HG03439 (cell line): ENCODE measurements at regions not wholly inside any gene's neighbourhood (a gene's known extent, or its start where the extent isn't known, plus 50 kb on each side); places are given as distances from the start of the nearest gene placed in this dataset.

Experiments used
- ATAC-seq: cut with Tn5 transposase; IDR thresholded peaks from one replicate; pipeline ENCODE4 v1.9.1; 2021; ENCODE audit warnings: mild to moderate bottlenecking, moderate library complexity; ENCODE audit not compliant: unreplicated experiment

GRCh38 chr1:42096554-42096953 lies 56.7 kb upstream of the GUCA2B start:
- ATAC-seq, result no peak

DNA sequence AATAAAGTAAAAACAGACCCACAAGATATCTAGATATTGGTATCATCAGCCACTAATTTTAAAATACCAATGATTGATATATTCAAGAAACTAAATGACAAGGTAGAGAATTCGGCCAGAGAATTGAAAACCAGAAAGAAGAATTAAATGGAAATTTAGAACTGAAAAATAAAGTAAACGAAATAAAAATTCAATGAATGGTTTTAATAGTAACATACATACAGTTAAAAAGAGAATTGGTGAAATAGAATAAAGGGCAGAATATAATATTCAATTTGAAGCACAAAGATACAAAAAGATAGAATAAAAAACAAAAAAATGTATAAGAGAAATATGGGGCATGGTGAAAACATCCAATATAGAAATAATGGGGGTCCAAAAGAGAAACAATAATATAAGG lies 64.0 kb upstream of the GUCA2B start:
- no peak for ATAC-seq

DNA sequence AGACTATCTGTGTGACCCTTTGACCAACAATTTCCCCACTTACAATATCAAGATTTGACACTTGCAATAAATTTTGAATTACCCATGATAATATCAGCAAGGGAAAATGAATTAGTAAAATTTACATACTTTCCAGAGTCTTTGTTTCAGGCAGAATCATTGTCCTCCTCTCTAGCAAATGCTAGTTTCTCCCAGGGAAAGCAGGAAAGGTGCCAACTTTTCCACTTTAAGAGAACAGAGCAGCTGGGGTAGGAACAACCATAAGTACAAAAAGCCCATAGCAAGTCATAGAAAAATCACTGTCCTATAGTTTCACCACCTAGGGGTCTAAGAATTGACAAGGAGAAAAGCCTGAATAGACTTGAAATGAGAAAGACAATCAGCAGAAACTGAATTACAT lies 67.1 kb upstream of the GUCA2B start:
- ATAC-seq, result no peak

- ATAC-seq, result no peak
Measured at GRCh38 chr1:42085596-42085995, 67.6 kb upstream of the GUCA2B start.

DNA sequence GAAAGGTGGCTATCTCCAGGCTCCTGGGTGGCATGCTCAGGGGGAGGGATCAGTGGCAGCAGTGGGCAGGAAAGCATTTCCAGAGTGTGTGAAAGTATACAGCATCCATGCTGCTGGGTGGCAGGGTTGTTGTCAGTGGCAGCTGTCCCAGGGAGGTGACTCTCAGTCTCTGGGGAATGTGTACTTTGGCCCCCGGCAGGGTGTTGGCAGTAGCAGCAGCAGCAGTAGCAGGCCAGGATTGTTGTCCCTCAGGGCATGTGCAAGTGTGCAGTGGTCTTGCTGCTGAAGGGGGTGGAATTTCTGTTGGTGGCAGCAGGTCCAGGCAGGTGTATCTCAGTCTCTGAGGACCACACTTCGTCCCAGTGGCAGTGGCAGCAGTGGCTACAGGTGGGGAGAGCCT lies 71.7 kb upstream of the GUCA2B start:
- ATAC-seq, result no peak

GRCh38 chr1:42075179-42075578 lies 78.0 kb upstream of the GUCA2B start:
- no peak for ATAC-seq

- ATAC-seq, result no peak
Measured at GRCh38 chr1:42070996-42071395, 82.2 kb upstream of the GUCA2B start.

- no peak for ATAC-seq
Measured at GRCh38 chr1:42057800-42058199, 95.4 kb upstream of the GUCA2B start.

DNA sequence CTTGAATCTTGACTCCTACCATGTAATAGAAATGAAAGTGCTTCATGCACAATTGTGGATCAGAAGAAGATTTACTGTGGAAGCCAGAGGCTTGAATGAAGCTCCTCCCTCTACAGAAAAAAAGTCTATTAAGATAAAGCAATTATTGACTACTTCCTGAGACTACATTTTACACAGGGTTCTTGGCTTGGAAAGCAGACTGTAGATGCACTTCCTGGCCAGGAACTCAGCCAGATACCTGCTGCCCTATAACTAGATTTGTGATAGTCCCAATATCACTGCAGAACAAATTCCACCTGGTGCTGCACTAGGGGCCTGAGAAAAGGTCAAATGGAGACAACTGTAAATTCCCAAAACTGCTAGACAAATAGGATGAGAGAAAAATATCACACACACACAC lies 96.8 kb upstream of the GUCA2B start:
- ATAC-seq, result no peak

DNA sequence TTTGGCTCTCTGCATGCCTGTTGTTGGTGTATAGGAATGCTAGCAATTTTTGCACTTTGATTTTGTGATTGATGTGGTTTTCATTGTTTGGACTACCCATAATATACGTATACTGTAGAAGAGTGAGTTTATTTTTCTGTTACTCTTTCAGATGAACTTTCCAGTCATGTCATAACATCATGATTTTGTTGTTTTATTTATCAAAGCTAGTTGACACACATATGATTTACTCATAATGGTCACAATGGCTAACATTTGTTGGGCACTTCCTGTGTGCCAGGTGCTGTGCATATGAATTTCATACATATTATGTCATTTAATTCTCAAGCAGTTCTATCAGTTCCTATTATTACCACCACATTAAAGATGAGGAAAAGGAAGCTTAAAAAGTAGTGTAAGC lies 98.1 kb upstream of the GUCA2B start:
- no peak for ATAC-seq

DNA sequence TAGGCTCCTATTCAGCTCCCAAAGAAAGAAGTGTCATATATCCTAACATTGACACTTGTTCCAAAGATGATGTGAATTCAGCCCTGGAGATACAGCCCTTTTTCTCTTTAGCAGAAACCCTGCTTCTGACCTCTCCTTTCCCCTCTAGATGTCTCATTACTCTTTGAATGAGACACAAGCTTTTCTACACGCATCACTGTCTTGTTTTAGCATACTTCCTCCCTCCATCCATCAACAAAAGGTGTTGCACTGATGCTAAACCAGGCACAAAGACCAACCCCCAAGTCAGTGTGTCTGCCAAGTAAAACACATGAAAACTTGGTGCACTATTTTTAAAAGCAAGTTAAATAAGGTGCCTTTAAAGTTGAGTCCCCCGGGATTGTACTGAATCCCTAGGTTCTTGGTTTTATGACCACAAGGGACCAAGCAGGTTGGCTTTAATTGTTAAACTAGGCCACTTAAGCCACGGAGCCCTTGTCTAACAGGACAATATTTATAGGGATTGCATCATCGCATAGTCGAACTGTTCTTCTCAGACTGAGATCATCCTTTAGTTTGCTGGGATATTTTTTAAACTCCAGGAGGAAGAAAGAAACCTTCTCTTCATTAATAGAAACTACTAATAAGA lies 101.0 kb upstream of the GUCA2B start:
- ATAC-seq, result no peak

DNA sequence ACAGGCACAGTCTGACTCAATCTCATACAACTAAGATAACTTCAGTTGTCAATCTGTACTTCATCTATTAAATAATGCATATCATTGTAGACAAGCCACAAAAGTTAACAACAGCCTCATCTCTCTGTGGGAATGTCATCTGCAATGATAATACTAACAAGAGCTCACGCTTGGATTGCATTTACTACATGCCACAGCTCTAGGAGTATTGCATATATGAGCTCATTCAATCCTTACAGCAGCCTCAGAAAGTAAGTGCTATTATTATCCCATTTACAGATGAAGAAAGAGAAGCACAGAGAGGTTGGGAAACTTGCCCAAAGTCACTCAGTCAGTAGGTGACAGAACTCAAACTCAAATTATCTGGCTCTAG lies 105.7 kb upstream of the GUCA2B start:
- ATAC-seq, result no peak

DNA sequence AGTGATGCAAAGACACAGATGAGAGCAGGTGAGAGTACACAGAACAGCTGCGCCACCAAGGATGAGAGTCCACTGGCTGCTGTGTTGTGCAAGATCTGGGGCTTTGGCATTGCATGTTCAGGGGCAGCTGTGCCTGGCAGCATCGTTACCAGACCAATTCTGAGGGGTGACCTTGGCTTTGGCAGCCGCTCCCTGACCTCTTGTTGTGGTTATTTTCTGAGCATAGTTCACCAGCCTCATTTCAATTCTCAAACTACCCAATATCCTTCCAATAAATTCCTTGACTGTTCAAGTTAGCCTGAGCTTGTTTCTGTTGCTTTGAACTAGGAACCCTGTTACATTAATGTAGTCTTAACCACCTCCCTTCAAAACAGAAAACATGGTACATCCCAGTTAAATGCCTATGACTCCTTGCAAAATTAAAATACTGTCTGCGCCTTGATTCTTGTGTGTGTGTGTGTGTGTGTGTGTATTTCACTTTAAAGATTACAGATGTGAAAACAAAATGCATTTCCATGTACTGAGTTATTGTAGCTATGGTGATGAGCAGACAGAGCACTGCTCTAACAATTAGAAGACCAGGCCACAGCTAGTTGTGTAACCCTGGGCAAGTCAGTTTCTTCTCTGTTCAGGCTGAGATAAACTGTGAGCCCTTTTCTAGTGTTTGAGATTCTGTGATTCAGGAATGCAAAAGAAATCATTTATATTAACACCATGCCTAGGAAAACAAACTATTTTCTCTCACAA lies 106.3 kb upstream of the GUCA2B start:
- ATAC-seq, result no peak

DNA sequence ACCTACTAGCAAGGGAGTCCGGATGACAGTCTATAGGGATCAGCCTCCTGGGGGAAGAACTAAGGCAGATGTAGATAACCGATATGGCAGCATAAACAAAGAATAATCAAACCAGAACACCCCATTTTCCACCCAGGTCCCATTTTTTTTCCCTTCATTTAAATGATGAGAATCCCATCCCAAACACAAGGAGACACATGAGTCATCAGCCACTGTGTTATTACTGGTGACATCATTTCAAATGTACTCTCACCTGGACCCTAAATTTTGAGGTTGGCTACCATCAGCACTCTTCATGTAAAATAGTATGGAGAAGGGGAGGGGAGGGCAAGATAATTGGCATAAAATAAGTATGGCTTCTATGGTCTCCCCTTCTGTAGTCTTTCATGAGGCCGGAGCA lies 108.9 kb upstream of the GUCA2B start:
- ATAC-seq, result no peak

DNA sequence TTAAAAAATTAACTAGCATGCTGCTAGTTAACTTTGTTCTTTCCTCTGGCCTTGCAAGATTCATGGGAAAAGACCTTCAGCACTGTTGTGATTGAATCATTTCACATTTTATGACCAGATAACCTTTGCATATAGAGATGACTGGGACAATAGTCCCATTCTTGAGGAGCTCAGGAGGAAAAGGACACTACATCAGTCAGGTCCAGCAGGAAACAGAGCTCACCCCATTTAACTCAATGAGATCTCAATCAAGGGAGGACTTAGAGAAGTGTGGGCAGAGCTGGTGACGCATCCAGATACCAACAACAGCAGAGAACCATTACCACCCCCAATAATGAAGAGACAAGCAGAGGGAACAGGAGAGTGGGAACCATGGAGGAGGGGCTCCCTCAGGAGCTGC lies 109.4 kb upstream of the GUCA2B start:
- no peak for ATAC-seq

- ATAC-seq, result no peak
Measured at GRCh38 chr1:42043182-42043581, 110.0 kb upstream of the GUCA2B start.

GRCh38 chr1:42041031-42041430 lies 112.2 kb upstream of the GUCA2B start:
- no peak for ATAC-seq

GRCh38 chr1:42040159-42040558 lies 113.1 kb upstream of the GUCA2B start:
- ATAC-seq, result no peak

- no peak for ATAC-seq
Measured at GRCh38 chr1:42038261-42038660, 114.9 kb upstream of the GUCA2B start.

DNA sequence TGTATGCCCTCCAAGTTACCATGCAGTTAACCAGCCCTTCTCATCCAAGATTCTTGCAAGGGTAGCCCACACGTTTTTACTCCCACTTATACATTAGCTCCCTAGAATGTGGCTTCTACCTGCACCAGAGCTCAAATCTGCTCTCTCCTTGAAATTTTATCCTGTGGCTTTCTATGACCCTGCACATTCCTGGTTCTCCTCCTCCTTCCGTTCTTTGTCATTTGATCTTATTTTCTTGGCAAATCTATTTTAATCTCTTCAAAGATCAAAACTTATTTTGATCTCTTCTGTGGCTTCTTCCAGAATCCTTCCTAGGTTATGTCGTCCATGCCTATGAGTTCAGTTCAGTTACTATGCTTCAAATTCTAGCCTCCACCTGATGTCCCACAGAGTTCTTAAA lies 115.6 kb upstream of the GUCA2B start:
- ATAC-seq, result no peak

- ATAC-seq, result no peak
Measured at GRCh38 chr1:42037161-42037560, 116.0 kb upstream of the GUCA2B start.

DNA sequence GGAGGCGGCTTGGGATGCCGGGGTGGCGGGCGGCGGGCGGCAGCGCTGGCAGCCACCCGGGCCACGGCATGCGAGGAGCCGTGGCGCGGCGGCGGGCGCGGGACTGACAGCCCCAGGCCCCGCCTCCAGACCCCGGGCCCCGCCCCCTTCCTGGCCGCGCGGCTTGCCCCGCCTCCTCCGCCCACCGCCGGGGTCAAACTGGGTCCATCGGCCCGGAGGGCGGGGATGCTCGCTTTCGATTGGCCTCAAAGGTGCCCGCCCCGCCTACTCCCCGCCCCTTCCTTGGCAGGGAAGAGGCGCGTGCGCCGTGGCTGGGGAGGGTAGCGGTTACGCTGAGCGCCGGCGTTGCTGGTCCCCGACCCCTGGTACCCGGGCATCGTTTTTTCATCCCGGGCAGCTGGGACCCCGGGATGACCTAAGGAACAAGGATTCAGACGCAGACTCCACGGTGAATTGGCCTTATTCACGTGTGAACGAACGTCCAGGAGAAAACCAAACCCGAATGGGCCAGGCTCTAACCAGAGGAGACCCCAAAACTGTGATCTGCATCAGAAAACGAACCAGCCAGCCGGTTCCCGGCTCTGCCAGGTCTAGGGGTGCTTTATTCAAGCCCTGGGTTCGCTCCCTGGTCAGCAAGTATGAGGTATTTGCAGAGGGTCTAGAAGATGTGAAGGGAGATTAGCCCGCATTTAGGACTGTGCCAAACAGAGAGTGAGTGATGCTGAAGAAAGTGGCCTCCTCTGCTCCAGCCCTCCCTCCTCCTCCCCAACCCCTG lies 117.2 kb upstream of the GUCA2B start:
- peak; percentile 95 for ATAC-seq
